AG04450 (cell line): ENCODE measurements at regions not wholly inside any gene's neighbourhood (a gene's known extent, or its start where the extent isn't known, plus 50 kb on each side); places are given as distances from the start of the nearest gene placed in this dataset.

ENCODE experiments used
- CTCF ChIA-PET: fragments of 300-600, 350-600 bp; formaldehyde crosslinking; extraction: SDS; loops from one replicate; lab custom pipeline; 2022; ENCODE audit warnings: antibody characterized with exemption, inconsistent platforms; lab: Charles Lee
- POLR2A ChIA-PET: fragments of 350-600 bp; formaldehyde crosslinking; extraction: SDS; loops from one replicate; lab custom pipeline; 2021; ENCODE audit warnings: antibody characterized with exemption, inconsistent platforms; lab: Yijun Ruan, JAX
- DNase-seq: peaks from one replicate; pipeline ENCODE4 v3.0.0-alpha.2; 2011; ENCODE audit warnings: low read depth, low spot score
- H3K27ac ChIP-seq: one replicate; pipeline ENCODE4 v1.5.1; 2012; ENCODE audit warnings: low read depth, low read length, control low read depth
- H3K27me3 ChIP-seq: one replicate; pipeline ENCODE4 v1.6.0; 2012; ENCODE audit warnings: low read length; ENCODE audit not compliant: control insufficient read depth, insufficient read depth
- H3K4me3 ChIP-seq: 2 replicates; pipeline ENCODE4 v1.5.1; 2011; ENCODE audit warnings: mild to moderate bottlenecking, low read depth, low read length, control low read depth
- H3K9me3 ChIP-seq: 2 replicates; pipeline ENCODE4 v1.5.1; 2012; ENCODE audit warnings: low read length; ENCODE audit not compliant: control insufficient read depth, insufficient read depth
- TF ChIP-seq, protein P1 (sequence below): IDR thresholded peaks from 2 replicates; pipeline ENCODE4 v1.5.1; 2011; ENCODE audit warnings: low read depth, low read length, control low read depth, inconsistent platforms

DNA sequence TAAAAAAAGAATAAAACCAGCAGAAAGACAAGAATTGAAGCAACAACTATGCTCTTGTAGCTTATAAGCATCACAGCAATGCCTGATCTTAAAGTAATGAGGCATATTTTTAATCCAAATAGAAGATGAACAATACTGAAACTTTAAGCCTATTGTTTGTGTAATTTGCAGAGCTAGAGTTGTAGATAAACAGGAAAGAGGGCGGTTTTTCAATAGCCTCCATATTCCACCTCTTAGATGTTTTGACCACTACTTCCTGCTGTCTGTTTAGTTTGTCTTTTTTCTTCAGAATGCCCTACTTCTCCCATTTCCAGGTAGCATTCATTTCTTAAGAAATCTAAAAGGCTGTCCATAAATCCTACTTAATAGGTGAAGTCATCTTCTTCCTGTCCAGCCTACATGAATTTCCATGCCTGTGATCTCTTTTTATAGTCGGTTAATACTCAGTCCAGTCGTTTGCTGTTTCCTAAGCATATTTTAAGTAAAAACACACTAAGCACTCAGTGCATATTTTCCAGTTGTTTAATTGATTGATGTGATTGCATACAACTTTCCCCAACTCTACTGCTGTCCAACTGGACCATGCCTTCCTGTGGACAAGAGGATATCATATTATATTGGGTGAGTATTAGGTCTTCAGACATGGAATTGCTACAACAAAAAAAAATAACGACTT is 308.1 kb downstream of the TFEC start:
- no peaks in the 10 kb centered on the region for H3K9me3 ChIP-seq
- TF ChIP-seq, protein P1, sequence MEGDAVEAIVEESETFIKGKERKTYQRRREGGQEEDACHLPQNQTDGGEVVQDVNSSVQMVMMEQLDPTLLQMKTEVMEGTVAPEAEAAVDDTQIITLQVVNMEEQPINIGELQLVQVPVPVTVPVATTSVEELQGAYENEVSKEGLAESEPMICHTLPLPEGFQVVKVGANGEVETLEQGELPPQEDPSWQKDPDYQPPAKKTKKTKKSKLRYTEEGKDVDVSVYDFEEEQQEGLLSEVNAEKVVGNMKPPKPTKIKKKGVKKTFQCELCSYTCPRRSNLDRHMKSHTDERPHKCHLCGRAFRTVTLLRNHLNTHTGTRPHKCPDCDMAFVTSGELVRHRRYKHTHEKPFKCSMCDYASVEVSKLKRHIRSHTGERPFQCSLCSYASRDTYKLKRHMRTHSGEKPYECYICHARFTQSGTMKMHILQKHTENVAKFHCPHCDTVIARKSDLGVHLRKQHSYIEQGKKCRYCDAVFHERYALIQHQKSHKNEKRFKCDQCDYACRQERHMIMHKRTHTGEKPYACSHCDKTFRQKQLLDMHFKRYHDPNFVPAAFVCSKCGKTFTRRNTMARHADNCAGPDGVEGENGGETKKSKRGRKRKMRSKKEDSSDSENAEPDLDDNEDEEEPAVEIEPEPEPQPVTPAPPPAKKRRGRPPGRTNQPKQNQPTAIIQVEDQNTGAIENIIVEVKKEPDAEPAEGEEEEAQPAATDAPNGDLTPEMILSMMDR = no peak
- no peak for DNase-seq
- no peak overlapping the region for H3K4me3 ChIP-seq
- no peaks in the 10 kb centered on the region for H3K27me3 ChIP-seq
- ChIA-PET POLR2A (no interaction called here), CTCF (no interaction called here)
- H3K27ac ChIP-seq = no peak overlapping the region

DNA sequence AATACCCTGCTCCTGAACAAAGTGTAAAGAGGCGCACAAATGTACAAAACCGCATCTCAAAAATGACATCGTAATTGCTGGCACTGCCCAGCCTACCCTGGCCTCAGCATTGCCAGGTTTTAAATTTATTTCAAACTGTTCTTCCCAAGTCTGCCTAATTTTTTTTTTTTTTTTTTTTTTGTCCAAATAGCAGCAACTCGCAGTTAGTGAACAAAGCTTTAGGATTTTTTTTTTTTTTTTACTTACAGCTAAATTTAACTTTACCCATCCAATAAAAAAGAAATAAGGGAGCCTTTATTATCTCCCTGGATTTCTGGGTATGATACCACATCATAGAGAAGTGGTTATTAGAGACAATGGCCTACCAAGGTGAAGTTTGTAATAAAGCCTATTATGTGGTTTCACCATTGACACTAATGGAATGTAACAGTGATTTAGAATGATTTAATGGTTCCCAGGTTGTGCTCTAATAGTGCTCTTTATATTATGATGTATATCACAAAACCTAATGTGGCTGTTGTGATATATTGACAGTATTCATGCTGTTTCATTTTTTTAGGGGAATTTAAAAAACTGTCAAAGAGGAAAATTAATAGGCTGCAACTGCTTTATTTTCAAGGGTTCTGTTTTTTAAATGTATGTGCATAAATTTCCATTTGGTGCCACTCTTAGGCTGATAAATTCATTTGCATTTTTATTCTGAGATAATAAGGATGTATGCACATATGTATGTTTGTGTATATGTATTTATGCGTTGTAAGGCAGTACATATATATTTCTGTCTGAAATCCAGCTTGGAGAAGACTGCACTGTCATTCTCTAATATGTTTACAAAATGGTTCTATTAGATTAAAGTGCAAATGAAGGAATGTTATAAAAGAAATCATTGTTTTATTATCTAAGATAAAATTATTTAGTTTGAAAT is 309.0 kb downstream of the TFEC start:
- CTCF ChIA-PET = interaction anchor here (0.6 kb wide), 1 partner anchor 129 kb away, joined by 5 read pairs; no protein-coding TSS in a partner anchor

DNA sequence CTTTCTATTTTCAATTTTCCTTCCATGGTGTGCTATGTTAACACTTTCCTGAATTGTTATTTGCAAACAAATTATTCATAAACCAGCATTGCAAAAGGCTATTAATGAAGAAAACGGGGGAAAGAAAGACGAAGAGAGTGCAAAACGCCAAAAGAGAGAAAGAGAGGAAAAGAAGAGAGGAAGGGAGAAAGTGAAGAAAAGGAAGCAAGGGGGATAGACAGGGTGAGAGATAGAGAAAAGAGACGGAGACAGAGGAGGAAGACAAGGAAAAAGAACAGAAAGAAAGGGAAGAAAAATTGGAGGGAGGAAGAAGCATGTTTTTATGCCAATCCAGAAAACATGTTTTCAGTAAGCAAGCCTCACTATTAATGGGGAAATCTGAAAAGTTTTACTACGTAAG is 310.6 kb downstream of the TFEC start:
- CTCF ChIA-PET = no interaction called here
- no peaks in the 10 kb centered on the region for H3K27me3 ChIP-seq
- H3K9me3 ChIP-seq = no peaks in the 10 kb centered on the region
- TF ChIP-seq, protein P1 = no peak
- no peak overlapping the region for H3K27ac ChIP-seq
- POLR2A ChIA-PET = no interaction called here
- H3K4me3 ChIP-seq = no peak overlapping the region
- DNase-seq = no peak

More for the DNA sequence above, 309.0 kb downstream of the TFEC start:
- POLR2A ChIA-PET = no interaction called here
- H3K27me3 ChIP-seq = no peaks in the 10 kb centered on the region
- H3K27ac ChIP-seq = no peak overlapping the region
- H3K9me3 ChIP-seq = no peaks in the 10 kb centered on the region
- no peak for DNase-seq
- no peak overlapping the region for H3K4me3 ChIP-seq
- TF ChIP-seq, protein P1 = no peak

DNA sequence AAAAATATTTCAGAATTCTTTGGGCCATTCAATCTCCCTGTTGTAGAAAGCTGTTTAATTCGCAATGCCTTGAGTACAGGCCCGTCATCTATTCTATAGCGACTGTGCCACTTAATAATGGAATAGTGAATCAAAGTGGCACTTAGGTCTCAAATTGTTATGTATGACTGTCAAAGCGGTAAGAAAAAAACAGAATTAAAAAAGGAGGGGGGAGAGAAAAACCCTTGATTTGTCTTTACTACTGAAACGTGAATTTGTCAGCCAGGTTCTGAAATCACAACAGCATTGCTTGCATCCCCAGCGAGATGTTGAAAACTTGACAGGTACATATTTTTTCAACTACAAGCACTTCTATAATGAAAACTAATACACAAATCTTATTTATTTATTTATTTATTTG is 320.9 kb downstream of the TFEC start:
- POLR2A ChIA-PET = no interaction called here
- Histone ChIP-seq H3K27ac (no peak overlapping the region), H3K27me3 (no peaks in the 10 kb centered on the region), H3K4me3 (no peak overlapping the region), H3K9me3 (no peaks in the 10 kb centered on the region)
- CTCF ChIA-PET = interaction anchor here (1.3 kb wide), 1 partner anchor 21 kb away, joined by 3 read pairs; no protein-coding TSS in a partner anchor
- TF ChIP-seq, protein P1 = no peak
- no peak for DNase-seq

DNA sequence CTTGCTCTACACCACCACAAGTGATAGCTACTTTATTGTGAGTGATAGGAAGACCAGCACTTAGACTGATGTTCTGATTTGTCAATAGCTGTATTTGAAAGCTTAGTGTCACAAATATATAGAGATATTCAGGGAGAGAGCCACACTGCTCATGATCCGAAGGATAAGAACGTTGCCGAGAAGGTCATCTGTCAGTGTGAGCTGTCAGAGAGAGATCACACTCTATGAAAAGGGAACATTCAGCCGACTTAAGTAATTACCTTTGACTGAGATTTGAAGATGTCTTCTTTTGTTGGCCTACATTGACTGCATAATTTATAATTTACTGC is 322.6 kb downstream of the TFEC start:
- POLR2A ChIA-PET = no interaction called here
- Histone ChIP-seq H3K27me3 (no peaks in the 10 kb centered on the region), H3K27ac (no peak overlapping the region), H3K9me3 (no peaks in the 10 kb centered on the region), H3K4me3 (no peak overlapping the region)
- TF ChIP-seq, protein P1 = no peak
- no peak for DNase-seq
- CTCF ChIA-PET = interaction anchor here (0.9 kb wide), 1 partner anchor 143 kb away, joined by 3 read pairs; no protein-coding TSS in a partner anchor
